ENCODE measurements at regions not wholly inside any gene's neighbourhood (a gene's known extent, or its start where the extent isn't known, plus 50 kb on each side); places are given as distances from the start of the nearest gene placed in this dataset.

DNA sequence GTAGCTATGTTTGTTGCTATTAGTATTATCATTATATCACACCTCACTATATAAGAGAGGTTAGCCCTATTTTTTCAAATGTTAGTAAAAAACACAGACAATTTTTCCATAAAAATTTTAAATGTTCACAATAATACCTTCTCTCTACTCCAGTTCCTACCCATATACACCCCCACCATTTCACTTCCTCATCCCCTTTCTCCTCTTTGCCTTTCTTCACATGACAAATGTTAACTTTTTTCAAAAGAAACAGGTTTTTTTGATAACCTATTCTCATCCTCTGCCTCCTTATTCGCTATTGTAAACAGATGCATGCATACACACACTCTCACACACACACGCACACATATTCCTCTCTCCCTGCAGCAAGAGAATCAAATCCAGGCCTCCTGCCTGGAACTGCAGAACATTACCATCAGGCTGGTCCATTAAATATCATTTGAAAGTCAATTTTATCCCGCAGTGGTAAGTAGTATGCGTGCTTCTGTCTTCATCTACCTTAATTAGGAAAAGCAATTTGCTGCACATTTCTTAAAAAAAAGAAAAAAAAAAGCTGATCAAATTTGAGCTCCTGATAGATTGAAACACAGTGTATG lies 55.5 kb downstream of the MID1IP1 start:
- no peak for DNase-seq (ENCODE audit: low read depth in 2 of 2)

DNA sequence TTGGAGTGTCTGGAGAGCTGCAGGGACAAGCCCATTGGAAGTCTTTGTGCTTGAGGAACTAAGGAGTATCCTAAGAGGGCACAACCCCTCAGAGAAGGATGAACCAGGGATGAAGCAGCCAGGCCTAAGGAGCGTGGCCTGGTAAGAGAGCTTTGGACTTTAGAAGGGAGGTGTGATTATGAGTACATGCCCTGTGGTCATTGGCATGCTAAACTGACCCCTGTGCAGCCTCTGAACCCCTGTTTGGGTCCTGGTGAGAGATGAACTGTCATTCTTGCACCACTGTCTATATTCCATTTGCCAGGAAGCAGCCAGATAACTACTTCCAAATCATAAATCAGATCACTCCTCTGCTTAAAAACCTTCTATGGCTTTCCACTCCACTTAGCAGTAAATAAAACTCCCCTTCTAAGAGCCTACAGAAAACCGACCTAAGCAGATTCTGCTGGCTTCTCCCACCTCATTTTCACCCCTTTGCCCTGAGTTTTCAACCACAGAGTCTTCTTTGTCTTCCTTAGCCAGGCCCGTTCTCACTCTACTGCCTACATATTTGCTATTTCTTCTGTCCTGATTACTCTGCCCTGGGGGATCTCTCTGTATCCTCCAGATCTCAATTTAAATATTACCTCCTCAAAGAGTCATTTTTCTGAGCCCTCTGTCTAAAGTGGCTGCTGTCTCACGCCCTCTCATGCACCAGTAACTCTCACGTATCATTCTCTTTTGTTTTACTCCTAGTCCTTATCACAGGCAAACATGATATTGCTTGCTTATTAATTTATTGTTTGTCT lies 56.7 kb downstream of the MID1IP1 start:
- DNase-seq (ENCODE audit: low read depth in 2 of 2): no peak

DNA sequence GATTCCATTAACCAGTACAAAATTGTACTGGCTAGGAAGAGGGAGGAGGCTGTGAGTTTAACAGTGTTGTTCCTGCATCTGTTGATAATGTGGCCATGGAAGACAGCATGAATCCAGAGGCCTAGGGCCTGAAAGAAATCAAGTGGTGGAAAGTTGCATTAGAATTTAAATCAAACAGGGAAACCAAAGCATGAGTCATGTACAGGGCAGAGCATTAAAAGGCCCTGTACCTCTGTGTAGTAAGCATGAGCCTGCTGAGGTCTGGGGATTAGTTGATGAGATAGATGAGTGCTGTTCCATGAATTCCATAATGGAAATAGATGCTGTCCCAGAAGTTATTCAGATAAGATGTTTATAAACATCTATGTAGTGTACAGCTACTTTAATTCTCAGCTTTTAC lies 58.3 kb downstream of the MID1IP1 start:
- DNase-seq (ENCODE audit: low read depth in 2 of 2): no peak

- DNase-seq (ENCODE audit: low read depth in 2 of 2): no peak
Measured at GRCh38 chrX:38860106-38861013, 59.1 kb downstream of the MID1IP1 start.

DNA sequence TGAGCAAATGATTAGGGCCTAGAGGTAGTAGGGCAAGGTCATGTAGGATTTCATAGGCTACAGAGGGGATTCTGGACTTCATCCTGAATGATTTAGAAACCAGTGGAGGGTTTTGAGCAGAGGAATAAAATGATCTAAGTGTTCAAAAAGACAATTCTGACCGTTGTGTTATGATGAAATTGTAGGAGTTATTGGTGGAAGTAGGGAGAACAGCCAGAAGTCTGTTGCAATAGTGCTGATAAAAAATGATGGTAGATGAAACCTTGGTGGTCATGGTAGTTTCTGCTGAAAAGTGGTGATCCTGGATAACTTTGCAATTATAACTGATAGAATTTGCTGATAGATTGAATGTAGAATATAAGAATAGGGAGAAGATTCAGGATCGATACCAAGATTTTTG lies 60.2 kb downstream of the MID1IP1 start:
- DNase-seq (ENCODE audit: low read depth in 2 of 2): no peak

DNA sequence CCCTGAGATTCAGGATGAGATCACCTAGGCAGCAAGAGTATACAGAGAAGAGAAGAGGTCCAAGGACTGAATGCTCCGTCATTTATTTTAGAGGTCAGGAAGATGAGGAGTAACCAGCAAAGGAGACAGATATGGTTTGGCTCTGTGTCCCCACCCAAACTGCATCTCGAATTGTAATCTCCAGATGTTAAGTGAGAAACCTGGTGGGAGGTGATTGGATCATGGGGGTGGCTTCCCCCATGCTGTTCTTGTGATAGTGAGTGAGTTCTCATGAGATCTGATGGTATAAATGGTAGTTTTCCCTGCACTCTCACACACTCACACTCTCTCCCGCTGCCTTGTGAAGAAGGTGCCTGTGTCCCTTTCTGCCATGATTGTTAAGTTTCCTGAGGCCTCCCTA lies 60.8 kb downstream of the MID1IP1 start:
- DNase-seq (ENCODE audit: low read depth in 2 of 2): no peak

DNA sequence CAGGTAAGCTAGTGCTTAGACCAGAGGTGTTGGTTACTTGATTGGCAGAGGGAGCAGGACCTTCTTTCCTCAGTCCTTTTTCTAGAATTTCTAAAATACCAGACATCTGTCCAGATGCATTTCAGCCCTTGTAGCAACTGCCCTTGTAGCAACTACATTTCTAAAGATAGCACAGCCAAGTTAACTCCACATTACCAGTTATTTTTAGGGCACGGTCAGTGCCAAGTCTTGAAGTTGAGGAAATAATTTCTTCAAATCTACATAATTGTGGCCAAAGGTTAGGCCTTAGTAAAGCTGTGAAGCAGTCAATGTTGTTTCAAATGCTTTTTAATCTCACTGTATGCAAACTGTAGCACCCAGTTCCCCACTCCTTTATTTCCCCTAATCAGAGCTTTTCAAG lies 62.9 kb downstream of the MID1IP1 start:
- no peak for DNase-seq (ENCODE audit: low read depth in 2 of 2)

- DNase-seq (ENCODE audit: low read depth in 2 of 2): no peak
Measured at GRCh38 chrX:38868321-38868720, 67.1 kb downstream of the MID1IP1 start.

DNA sequence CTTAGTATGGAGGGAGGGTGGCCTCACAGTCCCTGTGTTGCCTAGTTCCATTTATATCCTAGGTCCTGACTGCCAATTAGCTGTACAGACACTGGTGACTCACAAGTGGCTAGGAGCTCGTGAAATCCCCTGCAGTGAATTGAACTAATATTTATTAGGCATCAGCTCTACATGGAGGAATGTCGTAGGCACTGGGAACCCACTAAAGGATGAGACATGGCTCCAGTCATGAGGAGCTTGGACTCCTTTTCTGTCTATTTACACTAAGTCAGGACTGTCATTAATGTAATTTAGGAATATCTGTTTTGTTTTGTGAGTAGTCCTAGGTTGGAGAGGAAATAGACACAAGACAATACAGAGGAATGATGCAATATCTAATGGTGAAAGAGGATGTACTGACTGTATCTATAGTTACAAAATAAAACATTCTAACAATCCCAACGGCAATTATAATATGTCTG lies 67.7 kb downstream of the MID1IP1 start:
- DNase-seq (ENCODE audit: low read depth in 2 of 2): no peak

DNA sequence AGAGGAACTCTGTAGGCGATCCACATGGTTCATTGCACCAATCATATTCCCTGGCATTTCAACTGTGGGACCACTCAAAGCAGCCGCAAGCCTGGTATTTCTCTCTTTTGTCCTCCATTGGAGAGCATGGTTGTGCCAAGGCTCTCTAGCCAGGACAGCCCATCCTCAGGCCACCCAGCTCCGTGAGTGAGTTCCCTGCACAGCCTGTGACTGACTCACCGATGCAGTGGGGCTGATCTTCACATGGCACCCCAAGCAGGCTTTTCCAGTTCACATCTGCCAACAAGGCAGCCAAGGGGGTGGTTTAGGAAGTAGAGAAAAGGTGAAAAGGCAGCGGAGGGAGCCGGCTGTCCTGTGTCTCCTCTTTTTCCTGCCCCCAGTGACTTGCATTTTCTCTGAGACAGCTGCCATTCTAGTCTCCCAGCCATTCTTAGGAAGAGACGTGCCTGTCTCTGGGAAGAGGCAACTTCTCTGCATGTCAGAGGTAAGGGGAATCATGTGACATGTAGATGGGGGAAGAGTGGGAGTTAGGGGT lies 69.2 kb downstream of the MID1IP1 start:
- no peak for DNase-seq (ENCODE audit: low read depth in 2 of 2)

DNA sequence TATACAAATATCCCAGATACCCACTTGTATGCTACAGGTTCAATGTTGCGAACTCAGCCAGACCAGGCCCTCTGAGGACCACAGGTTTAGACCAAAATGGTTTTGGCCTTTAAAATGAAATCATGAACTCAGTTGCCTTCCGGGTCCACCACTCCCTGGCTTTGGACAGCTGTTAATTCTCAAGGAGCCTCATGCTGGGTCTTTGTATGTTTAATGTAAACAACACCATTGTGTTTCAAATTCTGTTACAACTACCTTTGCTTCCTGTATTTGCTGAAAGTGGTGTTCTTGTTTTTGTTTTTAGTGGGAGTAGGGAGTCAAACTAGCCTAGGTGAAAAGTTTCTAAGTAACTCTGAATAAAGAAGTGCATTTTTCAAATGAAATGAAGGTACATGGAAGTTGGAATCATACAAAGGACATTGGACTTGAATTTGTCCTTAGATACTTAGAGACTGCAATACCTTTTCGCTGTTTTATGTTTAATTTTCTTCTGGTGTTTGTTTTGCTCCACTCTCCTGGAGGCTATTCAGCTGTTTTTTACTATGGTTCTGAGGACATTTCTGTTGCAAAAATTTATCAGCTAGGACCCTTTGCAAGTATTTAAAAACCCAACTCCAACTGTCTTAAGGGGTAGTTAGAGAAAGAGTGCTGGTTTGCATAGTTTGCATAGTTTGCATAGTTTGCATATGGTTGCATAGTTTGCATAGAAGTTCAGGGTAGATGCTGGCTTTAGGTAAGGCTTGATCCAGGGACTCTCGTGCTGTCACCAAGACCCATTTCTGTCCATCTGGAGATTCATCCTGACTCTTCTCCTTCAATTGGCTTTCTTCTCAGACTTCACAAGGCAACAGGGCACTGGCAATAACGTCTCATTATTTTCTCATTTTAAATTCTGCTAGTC lies 70.1 kb downstream of the MID1IP1 start:
- no peak for DNase-seq (ENCODE audit: low read depth in 2 of 2)

GRCh38 chrX:38877366-38877765 lies 76.1 kb downstream of the MID1IP1 start:
- DNase-seq (ENCODE audit: low read depth in 2 of 2): no peak

DNA sequence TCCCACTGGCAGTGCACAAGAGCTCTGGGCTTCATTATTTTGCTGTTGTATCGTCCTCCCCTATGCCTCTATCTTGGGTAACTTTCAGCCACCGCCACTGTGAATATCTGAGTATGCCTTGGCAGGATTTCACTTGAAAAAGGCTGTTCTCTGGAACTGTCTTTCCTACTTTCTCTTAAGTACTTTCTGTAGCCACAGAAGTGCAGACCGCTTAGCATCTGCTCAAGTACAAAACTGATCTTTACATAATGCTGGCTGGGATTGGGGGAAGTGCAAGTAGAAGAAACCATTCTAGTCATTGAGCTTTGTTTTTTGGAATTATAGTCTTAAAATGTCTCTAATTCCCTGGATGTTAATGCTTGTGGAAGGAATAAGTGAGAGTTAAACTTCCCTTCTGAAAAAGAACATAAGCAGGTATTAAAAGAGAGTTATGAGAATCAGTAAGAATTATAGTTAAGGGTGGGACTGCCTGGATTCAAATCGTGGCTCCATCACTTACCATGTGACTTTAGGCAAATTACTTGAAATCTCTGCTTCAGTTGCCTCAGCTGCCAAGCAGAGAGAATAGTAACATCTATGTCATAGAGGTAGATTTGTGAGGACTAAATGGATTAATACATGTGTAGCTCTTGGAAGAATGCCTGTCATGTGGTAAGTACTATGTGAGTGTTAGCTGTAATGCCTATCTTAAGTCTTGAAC lies 77.5 kb downstream of the MID1IP1 start:
- DNase-seq (ENCODE audit: low read depth in 2 of 2): no peak

DNA sequence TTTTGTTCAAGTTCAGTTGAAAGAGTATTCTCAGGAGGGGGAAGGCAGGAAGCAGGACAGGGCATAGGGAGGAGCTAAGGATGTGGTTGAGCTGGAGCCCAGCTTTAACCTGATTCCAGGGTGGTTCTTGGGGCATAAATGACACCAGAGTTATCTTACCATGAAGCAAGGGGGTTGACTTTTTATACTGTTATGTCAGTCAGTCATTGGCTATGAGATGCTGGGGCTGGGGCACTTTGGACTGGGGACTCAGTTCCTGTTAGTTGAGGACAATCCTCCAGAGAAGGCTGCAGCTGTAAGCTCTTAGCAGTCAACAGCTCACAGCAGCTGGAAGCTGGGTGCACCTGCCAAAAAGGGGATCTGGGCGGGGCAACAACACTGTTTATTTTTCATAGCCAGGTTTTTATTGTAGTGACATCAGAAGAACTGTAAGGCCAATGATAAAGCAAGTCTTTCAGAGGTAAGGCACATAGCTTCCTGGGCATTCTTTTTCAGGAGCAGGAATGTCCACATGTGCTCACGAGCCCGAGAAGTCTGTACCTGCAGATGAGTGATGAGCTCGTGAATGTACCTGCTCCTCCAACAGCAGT lies 78.5 kb downstream of the MID1IP1 start:
- DNase-seq (ENCODE audit: low read depth in 2 of 2): no peak

DNA sequence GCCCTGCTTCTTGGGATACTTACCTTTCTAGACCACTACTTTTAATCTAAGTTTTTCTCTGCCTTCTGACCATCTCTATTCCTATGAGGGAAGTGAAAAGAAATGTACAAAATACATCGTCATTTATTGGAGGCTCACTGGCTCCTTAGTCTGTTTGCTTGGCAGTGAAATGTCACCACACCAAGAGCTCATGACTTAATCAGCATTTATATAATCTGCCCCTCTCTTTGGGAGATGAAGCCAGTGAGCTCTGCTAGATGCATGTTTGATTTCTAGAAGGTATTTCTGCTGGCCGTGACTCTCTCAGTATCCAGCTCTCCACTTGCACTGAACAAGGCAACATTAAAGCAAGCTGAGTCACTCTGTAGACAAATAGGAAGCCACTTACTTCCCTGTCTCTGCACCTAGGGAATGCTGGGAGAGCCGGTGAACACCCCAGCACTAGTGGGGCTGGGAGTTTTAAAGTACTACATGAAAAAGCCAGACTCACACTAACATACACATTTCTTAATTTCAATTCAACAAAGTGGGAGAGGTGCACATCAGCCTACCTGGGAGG lies 79.1 kb downstream of the MID1IP1 start:
- DNase-seq (ENCODE audit: low read depth in 2 of 2): no peak

DNA sequence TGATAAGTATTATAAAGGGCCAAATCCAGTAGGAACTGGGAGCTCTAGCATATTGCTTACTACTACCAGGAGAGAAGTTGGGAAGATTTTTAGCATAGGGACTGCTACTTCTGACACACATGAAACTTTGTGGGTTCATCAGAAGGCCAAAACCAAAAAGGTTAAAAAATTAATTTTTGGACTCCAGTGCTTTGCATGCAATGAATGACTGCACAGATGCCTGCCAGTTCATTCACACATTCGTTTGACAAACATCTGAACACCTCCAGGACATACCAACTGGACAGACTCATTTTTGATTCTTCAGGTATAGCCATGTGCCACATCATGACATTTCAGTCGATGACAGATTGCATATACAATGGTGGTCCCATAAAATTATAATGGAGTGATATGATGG lies 79.8 kb downstream of the MID1IP1 start:
- no peak for DNase-seq (ENCODE audit: low read depth in 2 of 2)

DNA sequence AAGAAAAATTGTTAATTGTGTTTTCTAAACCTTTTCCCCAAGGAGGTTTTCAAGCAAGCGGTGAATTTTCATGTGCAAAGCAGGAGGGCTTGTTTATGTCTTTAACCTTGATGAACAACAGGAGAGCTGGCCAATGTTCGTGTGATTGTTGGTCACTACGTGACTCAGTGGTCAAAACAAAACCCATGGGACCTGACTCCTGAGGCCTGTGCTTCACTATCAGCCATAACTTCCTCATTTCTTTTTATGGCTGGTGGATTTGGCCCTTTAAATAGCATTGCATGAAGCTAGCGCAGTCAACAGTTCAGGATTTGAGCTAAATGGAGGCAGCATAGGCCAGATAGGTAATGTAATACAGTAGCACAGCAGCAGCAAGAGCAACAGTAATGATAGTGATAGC lies 80.5 kb downstream of the MID1IP1 start:
- no peak for DNase-seq (ENCODE audit: low read depth in 2 of 2)

- no peak for DNase-seq (ENCODE audit: low read depth in 2 of 2)
Measured at GRCh38 chrX:38882894-38883626, 81.8 kb downstream of the MID1IP1 start.

GRCh38 chrX:38886112-38886511 lies 84.9 kb downstream of the MID1IP1 start:
- no peak for DNase-seq (ENCODE audit: low read depth in 2 of 2)

All from activated CD8-positive, alpha-beta memory T cell treated with anti-CD3 and anti-CD28 coated beads for 4 hours (primary cell).